GM19455 (cell line): ENCODE measurements at regions not wholly inside any gene's neighbourhood (a gene's known extent, or its start where the extent isn't known, plus 50 kb on each side); places are given as distances from the start of the nearest gene placed in this dataset.

Experiments used
- ATAC-seq: cut with Tn5 transposase; IDR thresholded peaks from one replicate; pipeline ENCODE4 v1.9.1; 2021; ENCODE audit not compliant: unreplicated experiment

GRCh38 chr12:76611533-76611932 is 52.0 kb upstream of the OSBPL8 start:
- ATAC-seq, result no peak

DNA sequence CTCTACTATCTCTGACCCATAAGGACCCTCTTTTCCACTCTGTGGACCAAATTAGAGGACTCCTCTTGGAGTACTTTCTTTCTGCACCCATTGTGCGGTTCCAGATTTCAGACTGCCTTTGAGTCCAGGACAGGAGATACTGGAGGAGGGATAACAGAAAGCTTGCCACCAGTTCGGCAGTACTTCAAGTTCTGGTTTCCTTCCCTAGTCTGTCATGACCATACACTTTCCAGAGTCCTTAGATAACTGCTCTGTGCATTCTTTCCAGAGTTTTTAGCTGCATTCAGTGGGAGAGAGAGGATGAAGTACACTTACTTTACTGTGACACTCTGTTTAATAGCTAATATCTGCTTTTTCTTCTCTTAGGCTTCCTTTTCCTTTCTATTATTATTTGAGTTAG is 54.8 kb upstream of the OSBPL8 start:
- ATAC-seq, result no peak

- ATAC-seq, result no peak
Measured at GRCh38 chr12:76618031-76618430, 58.5 kb upstream of the OSBPL8 start.

GRCh38 chr12:76621582-76622024 is 62.0 kb upstream of the OSBPL8 start:
- ATAC-seq, result peak; percentile 69

DNA sequence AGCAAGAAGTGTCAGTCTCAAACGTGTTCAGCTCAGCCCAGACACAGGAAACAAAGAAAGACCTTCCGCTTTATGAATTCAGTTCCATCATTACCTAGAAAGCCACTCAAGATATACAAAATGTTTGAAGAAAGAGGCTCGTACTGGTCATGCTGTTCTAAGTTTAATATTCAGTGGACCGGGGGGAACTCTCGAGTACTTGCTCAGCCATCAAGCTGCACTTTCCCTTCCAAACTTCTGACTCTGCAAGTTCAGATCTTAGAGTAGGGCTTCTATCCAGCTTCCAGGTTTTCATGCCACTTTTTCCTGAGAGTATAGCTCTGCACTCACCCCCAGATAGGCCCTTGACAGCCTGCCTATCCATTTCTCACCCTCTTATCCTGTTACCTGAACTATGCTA is 62.8 kb upstream of the OSBPL8 start:
- no peak for ATAC-seq

- ATAC-seq, result no peak
Measured at GRCh38 chr12:76622915-76623314, 63.3 kb upstream of the OSBPL8 start.

DNA sequence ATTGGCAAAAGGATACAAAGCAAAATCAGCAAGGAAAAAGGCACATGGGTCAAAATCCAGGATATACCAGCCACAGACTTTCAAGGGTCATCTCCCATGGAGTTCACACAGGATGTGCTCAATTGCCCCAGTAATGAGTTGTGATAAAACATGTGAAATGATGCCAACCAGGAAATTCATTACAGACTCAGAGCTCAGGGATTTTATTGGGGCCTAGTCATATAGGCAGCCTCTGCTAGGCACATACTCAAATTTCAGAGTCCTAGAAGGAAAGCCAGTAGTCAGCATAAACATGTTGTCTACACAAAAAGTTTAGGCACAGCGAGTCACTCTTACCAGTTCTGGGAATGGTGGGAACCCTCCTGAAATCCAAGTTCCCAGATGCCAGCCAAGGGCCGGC is 64.4 kb upstream of the OSBPL8 start:
- no peak for ATAC-seq

DNA sequence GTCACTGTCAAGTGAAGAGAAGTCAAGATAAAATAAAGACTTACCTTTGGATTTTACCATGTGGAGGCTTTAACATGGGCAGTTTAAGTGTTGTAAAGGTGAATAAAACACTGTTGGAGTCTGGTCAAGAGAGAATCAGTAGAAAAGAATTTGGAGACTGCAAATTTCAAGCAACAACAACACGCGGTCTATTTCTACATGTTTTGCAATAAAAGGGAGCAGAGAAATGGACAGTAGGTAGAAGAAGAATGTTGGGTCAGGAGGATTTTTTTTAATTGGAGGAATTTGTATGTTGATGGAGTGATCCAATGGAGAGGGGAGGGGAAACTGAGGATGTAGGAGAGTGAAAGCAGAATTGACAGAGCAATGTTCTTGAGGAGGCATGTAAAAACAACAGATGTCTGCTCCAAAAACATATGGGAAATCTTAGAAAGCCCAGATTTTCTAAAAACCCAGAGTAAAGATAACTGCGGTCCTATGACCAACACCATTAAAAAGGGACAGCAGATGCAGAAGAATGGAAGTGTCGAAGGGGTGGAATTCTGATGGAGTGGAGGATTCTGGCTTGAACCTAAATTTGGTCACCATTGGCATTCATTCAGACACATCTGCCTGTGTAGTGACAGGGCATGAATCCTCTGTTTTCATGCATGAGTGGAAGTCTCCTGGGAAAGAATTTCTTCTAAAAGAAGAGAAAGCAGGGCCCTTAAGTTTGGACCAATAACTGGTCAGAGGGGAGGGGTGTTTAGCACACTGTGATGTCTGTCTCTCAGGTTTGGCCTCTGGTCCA is 68.0 kb upstream of the OSBPL8 start:
- no peak for ATAC-seq

- no peak for ATAC-seq
Measured at GRCh38 chr12:76628745-76629144, 69.2 kb upstream of the OSBPL8 start.

GRCh38 chr12:76631741-76632140 is 72.2 kb upstream of the OSBPL8 start:
- no peak for ATAC-seq

DNA sequence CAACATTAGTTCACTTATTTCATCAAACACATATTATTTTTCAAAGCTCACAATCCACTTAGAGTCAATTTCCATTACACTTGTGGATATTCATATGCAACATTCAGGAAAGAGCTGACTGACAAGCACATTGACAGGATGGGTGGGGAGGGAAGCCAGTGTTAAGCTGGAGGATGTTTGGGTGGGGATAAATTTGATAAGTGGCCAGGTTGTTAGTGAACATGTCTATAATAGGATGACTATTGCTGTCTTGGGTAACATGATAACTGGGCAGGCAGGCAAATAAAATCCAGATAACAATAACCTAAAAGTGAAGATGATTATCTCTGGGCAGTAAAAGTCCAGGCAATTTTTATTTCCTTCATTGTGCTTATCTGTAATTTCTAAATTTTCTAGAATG is 73.8 kb upstream of the OSBPL8 start:
- no peak for ATAC-seq

DNA sequence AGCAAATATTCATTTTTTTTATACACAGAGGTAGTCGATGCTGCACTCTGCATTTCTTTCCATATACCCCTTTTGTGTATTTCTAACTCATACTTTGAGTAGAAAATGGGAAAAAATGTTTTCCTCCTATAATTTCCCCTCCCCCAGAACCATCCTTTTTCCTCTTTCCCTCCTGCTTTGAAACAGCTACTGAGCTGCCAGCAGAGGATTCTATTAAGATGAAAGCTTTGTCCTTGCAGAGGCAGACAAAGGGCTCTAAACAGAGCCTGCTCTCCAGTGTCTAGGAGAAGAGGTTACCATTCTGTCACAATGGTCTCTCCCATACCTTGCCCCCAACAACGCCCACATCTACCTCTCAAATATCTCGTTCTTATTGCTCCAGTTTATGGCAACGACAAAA is 74.6 kb upstream of the OSBPL8 start:
- ATAC-seq, result no peak

- no peak for ATAC-seq
Measured at GRCh38 chr12:76636121-76636692, 76.6 kb upstream of the OSBPL8 start.

DNA sequence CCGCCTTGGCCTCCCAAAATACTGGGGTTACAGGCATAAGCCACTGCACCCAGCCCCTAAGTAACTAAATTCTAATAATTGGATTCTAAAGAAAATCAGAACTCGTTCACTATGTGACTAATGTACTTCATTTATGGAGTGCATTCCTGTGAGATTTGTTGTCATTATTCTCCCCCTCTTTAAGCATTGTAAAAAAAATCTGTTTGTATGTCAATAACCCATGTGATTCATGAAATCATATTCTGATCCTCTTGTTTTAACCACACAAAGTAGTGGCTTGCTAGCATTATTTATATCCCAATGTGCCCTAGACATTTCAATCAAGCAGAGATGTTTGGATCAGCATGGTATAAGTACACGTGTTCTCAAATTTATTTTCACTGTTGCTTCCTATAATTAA is 78.2 kb upstream of the OSBPL8 start:
- no peak for ATAC-seq

DNA sequence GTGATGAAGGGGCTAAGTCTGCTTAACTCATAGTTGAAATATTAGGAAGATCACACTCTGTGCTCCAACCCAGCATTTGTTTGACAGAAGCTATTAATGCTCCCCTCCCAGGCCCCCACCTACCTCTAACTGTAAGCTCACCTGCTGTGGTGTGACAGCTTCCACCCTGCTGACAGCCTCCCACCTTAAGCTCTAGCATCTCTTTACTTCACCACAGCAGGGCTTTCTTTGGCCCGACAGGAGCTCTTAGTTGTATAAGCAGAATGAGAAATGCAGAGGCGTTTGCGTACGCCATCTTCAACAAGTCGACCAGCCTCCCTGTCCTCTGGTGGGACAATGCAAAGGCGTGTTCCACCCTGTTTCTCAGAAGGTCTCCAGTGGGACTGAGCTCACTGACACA is 80.1 kb upstream of the OSBPL8 start:
- no peak for ATAC-seq

DNA sequence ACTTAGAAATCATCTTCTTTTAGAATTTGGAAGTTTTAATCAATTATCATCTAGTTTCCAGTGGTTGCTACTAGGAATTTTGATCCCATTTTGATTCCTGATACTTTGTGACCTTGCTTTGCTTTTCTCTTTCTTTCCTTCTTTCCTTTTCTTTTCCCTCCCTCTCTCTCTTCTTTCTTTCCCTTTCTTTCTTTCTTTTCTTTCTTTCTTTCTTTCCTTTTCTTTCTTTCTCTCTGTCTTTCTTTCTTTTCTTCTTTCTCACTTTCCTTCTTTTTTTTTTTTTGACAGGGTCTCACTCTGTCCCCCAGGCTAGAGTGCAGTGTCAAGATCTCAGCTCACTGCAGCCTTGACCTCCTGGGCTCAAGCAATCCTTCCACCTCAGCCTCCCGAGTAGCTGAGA is 81.5 kb upstream of the OSBPL8 start:
- no peak for ATAC-seq

- ATAC-seq, result no peak
Measured at GRCh38 chr12:76641961-76642360, 82.4 kb upstream of the OSBPL8 start.

DNA sequence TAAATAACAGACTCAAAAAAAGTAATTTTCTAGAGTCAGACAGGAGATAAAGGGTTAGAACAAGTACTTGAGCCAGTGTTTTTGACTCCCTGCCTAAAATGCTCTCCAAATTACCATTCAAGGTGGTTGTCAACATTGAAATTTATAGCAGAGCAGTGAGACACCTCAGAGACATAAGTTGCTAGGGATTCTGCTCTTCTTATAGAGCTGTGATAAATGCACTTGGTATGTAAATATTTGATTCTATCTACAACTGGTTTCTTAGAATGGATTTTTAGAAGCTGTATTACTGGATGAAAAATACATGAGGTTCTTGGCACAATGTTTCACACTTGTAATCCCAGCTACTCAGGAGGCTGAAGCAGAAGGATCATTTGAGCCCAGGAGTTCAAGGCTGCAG is 83.9 kb upstream of the OSBPL8 start:
- no peak for ATAC-seq

DNA sequence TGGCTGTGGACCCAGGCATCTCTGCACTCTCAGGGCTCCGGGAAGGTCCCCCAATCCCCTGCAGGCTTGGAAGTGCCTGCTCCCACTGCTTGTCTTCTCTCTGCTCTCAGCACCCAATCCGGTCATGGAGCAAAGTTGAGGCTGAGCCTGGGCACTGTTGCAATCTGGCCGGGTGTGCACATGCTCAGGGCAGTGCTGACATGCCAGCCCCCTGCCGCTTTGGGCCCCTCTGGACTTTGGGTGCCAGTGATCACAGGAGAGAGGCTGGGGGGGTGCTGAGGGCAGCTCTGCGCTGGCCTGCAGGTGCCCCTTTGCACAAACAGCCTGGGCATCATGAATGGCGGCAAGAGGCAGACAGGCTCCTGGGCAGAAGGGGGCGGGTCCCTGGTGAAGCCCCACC is 85.4 kb upstream of the OSBPL8 start:
- ATAC-seq, result no peak

DNA sequence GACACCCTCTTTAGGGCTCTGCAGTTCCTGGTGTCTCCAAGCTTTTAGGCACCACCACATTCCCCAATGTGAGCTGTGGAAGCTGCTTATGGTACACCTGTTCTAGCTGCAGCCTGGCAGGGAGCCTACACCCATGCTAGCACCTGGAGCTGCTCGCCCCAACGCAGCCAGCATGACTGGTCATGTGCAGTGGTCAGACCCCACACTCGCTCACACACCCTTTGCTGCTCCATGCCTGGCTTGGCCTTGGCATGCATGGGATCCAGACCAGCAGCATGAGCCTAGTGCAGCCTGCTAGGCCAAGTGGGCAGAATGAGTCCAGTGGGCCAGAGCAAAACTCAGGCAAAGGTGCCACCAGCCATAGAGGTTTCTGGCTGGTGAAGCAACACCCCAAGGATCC is 86.4 kb upstream of the OSBPL8 start:
- no peak for ATAC-seq

- ATAC-seq, result no peak
Measured at GRCh38 chr12:76646366-76646765, 86.8 kb upstream of the OSBPL8 start.

GRCh38 chr12:76649099-76649498 is 89.5 kb upstream of the OSBPL8 start:
- ATAC-seq, result no peak

DNA sequence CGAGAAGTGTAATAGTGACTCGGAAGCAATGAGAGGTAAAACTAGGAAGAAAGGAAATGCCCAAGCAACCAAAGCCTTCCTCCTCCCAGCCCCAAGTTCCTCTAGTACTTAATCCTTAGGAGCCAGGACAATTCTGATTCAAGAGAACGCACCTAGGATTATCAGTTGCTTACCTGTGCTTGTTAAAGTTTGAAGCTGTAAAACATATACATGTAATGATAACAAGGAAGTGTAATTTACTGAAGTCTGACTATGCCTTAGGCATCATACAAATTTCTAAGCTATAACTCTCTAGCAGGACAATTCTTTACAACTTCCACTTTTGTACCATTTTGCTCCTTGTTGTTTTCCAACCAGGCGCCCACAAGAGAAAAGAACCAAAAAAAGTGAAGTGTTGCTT is 92.8 kb upstream of the OSBPL8 start:
- no peak for ATAC-seq
